SIG-M5 treated with dmso at 0.1 percent for 504 hours (cell line): ENCODE measurements at regions not wholly inside any gene's neighbourhood (a gene's known extent, or its start where the extent isn't known, plus 50 kb on each side); places are given as distances from the start of the nearest gene placed in this dataset.

Experiments
- DNase-seq: peaks from one replicate; lab custom pipeline; 2025; ENCODE audit not compliant: unreplicated experiment; lab: John Stamatoyannopoulos, UW

- no peak for DNase-seq
Measured at GRCh38 chr11:115817844-115818468, 313.7 kb upstream of the CADM1 start.

- no peak for DNase-seq
Measured at GRCh38 chr11:115808351-115808940, 304.2 kb upstream of the CADM1 start.

- DNase-seq, result no peak
Measured at GRCh38 chr11:115806056-115806455, 301.8 kb upstream of the CADM1 start.

GRCh38 chr11:115803073-115803740 lies 299.0 kb upstream of the CADM1 start:
- DNase-seq, result no peak

- DNase-seq, result no peak
Measured at GRCh38 chr11:115802641-115803040, 298.4 kb upstream of the CADM1 start.

- no peak for DNase-seq
Measured at GRCh38 chr11:115792903-115793302, 288.7 kb upstream of the CADM1 start.

- no peak for DNase-seq
Measured at GRCh38 chr11:115787302-115787701, 283.1 kb upstream of the CADM1 start.

- no peak for DNase-seq
Measured at GRCh38 chr11:115784796-115785521, 280.7 kb upstream of the CADM1 start.

- no peak for DNase-seq
Measured at GRCh38 chr11:115780646-115781362, 276.6 kb upstream of the CADM1 start.

GRCh38 chr11:115778928-115779650 lies 274.9 kb upstream of the CADM1 start:
- DNase-seq, result no peak

- DNase-seq, result no peak
Measured at GRCh38 chr11:115776916-115777315, 272.7 kb upstream of the CADM1 start.

- no peak for DNase-seq
Measured at GRCh38 chr11:115775846-115776245, 271.6 kb upstream of the CADM1 start.

GRCh38 chr11:115774756-115775155 lies 270.5 kb upstream of the CADM1 start:
- no peak for DNase-seq

- no peak for DNase-seq
Measured at GRCh38 chr11:115769891-115770290, 265.7 kb upstream of the CADM1 start.

- no peak for DNase-seq
Measured at GRCh38 chr11:115767883-115768282, 263.7 kb upstream of the CADM1 start.

GRCh38 chr11:115767047-115767802 lies 263.0 kb upstream of the CADM1 start:
- DNase-seq, result no peak

GRCh38 chr11:115766561-115766960 lies 262.3 kb upstream of the CADM1 start:
- no peak for DNase-seq

- DNase-seq, result no peak
Measured at GRCh38 chr11:115765803-115766239, 261.6 kb upstream of the CADM1 start.

GRCh38 chr11:115764176-115764575 lies 260.0 kb upstream of the CADM1 start:
- no peak for DNase-seq

- DNase-seq, result no peak
Measured at GRCh38 chr11:115761817-115762216, 257.6 kb upstream of the CADM1 start.
